Right lobe of liver (tissue), 6 donors: ENCODE measurements at regions not wholly inside any gene's neighbourhood (a gene's known extent, or its start where the extent isn't known, plus 50 kb on each side); places are given as distances from the start of the nearest gene placed in this dataset.

ENCODE experiments used
- ATAC-seq, 4 donors: fragments of 200-7000 bp; cut with Tn5 transposase; one replicate each; pipeline ENCODE4 v1.9.1; 2020; ENCODE audit warnings: mild to moderate bottlenecking in 4 of 4, moderate library complexity in 4 of 4
- DNase-seq, 3 donors: peaks; one replicate each; pipeline ENCODE4 v3.0.0-alpha.2; 2020
- H3K27ac ChIP-seq, 3 donors: fragments of 200-600 bp; one replicate each; pipeline ENCODE4 v1.8.0; 2022
- H3K27me3 ChIP-seq, 2 donors: fragments of 200-600 bp; one replicate each; pipeline ENCODE4 v1.8.0; 2022
- H3K36me3 ChIP-seq, 4 donors: fragments of 200-600 bp; sonication (generic) in 1 of 4; one replicate each; pipeline versions ENCODE4 v1.5.1 to v1.8.0; 2017 to 2022; ENCODE audit warnings: control low read depth in 1 of 4
- H3K4me1 ChIP-seq, 4 donors: fragments of 200-600 bp; sonication (generic) in 1 of 4; one replicate each; pipeline versions ENCODE4 v1.5.1 to v1.8.0; 2017 to 2022; ENCODE audit warnings: control low read depth in 1 of 4
- H3K4me3 ChIP-seq, 3 donors: fragments of 200-600 bp; one replicate each; pipeline ENCODE4 v1.8.0; 2022
- H3K9me3 ChIP-seq, 4 donors: fragments of 200-600 bp; sonication (generic) in 1 of 4; one replicate each; pipeline versions ENCODE4 v1.5.1 to v1.8.0; 2017 to 2022; ENCODE audit warnings: control low read depth in 1 of 4
- POLR2A ChIP-seq: fragments of 450-650 bp; IDR thresholded peaks from one replicate; pipeline ENCODE4 v1.6.1; 2017; ENCODE audit warnings: antibody characterized with exemption, mild to moderate bottlenecking
- WGBS: methylation state at CpG from one replicate; pipeline ENCODE4 v1.1.6; 2018; ENCODE audit warnings: low coverage, low lambda C conversion rate; ENCODE audit not compliant: insufficient coverage; ENCODE audit errors: missing lambda C conversion rate; 5-methylcytosine and 5-hydroxymethylcytosine counted together
- intact Hi-C, 2 donors: fragments of 100-400 bp; cut with DNase I; formaldehyde crosslinking; loops; one replicate each; pipeline versions ENCODE4 v1.11.2 to v1.14.1; 2022
- TF ChIP-seq, protein P1 (sequence below), 4 donors: fragments of 200-600 bp in 3 of 4; fragments of 450-650 bp in 1 of 4; IDR thresholded peaks; one replicate each; pipeline versions ENCODE4 v1.5.1 to v1.8.0; 2016 to 2022; ENCODE audit warnings: antibody characterized with exemption in 4 of 4, mild to moderate bottlenecking in 2 of 4
- donor health status: DM: no; HTN: yes; CAD: no.
- donor health status: DM: no; HTN: no; CAD: no.
- donor health status: DM: no; HTN: no; CAD: no.
- donor health status: DM: no; HTN: yes; CAD: no.
- donor health status: DM: no; HTN: yes; CAD: no.

DNA sequence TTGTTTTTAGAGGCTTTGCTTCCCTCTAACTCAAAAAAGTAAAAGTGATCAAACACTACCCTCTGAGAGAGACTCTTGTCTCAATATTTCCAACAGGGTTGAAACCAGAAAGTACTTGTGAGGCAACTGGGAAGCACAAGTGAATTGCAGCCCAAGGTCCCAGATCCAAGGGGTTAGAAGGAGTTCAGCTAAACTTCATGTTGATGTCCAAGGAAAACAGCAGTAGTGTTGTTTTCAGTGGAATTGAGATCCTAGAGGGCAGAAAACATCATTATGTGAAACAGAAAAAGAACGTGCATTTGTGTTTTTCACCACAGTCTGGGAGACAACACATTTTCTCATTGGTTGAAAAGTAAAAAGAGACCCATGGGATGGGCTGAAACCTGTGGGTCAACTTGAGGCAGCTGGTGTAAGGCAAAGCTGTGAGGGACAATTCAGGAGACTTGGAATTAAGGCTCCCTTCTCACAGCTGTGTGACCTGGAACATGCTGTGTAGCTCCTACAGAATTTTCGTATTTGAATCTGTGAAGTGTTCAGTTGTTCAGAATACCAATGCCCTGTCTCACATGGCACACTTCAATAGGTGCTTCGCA, 508.3 kb downstream of the BMP2 start:
- TF ChIP-seq, protein P1, sequence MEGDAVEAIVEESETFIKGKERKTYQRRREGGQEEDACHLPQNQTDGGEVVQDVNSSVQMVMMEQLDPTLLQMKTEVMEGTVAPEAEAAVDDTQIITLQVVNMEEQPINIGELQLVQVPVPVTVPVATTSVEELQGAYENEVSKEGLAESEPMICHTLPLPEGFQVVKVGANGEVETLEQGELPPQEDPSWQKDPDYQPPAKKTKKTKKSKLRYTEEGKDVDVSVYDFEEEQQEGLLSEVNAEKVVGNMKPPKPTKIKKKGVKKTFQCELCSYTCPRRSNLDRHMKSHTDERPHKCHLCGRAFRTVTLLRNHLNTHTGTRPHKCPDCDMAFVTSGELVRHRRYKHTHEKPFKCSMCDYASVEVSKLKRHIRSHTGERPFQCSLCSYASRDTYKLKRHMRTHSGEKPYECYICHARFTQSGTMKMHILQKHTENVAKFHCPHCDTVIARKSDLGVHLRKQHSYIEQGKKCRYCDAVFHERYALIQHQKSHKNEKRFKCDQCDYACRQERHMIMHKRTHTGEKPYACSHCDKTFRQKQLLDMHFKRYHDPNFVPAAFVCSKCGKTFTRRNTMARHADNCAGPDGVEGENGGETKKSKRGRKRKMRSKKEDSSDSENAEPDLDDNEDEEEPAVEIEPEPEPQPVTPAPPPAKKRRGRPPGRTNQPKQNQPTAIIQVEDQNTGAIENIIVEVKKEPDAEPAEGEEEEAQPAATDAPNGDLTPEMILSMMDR (IDR thresholded peaks at IDR 0.05): no peak
- no peak for TF ChIP-seq POLR2A
- Histone ChIP-seq H3K27ac (no peak overlapping the region), H3K9me3 (no peaks in the 10 kb centered on the region), H3K4me1 (no peaks in the 10 kb centered on the region), H3K27me3 (no peaks in the 10 kb centered on the region), H3K4me3 (no peak overlapping the region), H3K36me3 (no peaks in the 10 kb centered on the region)
- ATAC-seq: no peak
- intact Hi-C loops: loop anchor here in 1 of 2 donors (10.0 kb wide), 1 partner anchor 161 kb away; no protein-coding TSS in a partner anchor
- 82% methylated on average over 2 of the region's 3 CpGs for WGBS
- DNase-seq: no peak

DNA sequence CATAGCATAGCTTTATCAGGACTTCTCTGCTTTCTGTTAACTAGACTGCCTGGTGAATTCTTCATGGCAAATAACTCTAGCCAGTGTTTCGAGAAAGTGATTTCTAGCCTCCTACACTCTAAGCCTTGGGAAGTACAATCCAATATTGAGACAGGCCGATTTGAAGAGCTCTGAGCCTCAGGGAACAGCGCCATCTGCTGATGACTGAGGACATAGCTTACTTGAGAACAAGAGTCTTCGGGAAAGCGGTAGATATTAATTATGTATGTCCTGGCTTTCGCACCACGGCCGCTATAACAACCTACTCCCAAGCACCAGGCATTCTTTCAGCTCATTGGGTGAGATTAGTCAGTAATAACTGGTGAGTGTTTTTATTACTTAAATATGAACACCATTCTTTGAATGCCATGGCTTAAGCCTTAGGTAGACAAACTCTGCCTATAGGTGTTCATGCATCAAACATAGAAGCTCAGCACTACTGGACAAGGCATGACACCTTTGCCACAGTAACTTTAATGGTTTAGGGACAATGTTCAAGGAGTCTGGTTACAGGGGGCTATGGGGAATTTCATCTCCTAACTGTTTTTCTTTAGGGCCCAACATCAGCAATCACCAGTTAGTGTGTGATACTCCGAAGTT, 518.6 kb downstream of the BMP2 start:
- WGBS: 20% methylated on average over 9 of the region's 9 CpGs
- DNase-seq (peak; percentile 69 to 77 (median 71)), ATAC-seq (peak; percentile 97 to 99 (median 98))
- intact Hi-C loops: no loop called here
- H3K4me1 ChIP-seq: peaks cover 0 to 2% (median 0%) of the 10 kb centered on the region in 4 donors
- TF ChIP-seq POLR2A: no peak
- TF ChIP-seq, protein P1 (IDR thresholded peaks at IDR 0.05): peak; percentile 80 to 91 (median 89)
- no peaks in the 10 kb centered on the region for H3K36me3 ChIP-seq
- H3K4me3 ChIP-seq: no peak overlapping the region
- no peak overlapping the region for H3K27ac ChIP-seq
- no peaks in the 10 kb centered on the region for H3K9me3 ChIP-seq
- no peaks in the 10 kb centered on the region for H3K27me3 ChIP-seq

DNA sequence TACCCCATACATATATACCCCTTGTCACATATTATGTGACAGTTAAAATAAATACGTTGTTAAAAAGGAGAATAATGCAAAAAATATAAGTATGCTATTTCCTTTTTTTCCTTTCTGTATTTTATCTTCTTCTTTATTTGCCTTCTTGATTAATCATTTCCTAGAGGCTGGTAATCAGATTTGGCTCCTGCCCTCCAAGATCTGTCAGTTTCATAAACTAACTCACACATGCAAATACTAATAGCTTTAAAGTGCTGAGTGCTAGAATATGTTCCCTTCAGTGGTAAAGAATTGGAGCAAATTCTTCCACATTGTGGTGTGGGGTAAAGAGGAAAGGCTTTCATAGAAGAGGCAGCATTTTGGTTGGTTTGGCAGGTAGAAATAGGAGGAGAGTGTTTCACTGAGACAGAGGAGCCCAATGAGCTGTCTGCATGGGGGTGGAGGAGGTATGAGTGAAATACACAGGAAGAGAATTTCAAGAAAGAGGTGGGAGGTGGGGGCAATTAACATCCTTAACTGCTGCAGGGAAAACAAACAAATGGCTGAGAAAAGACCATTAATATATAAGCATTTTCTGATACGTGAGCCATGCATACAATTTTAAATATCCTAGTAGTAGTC, 523.9 kb downstream of the BMP2 start:
- no peak for TF ChIP-seq POLR2A
- TF ChIP-seq, protein P1 (IDR thresholded peaks at IDR 0.05): no peak
- no peak for DNase-seq
- Histone ChIP-seq H3K9me3 (no peaks in the 10 kb centered on the region), H3K36me3 (no peaks in the 10 kb centered on the region), H3K4me1 (peaks cover 0 to 11% (median 0%) of the 10 kb centered on the region in 4 donors), H3K27ac (peak overlapping the region in 2 of 3 donors; percentile 5 to 14), H3K27me3 (no peaks in the 10 kb centered on the region), H3K4me3 (no peak overlapping the region)
- intact Hi-C loops: no loop called here
- ATAC-seq: peak; percentile 68 to 73 (median 72)
- 35% methylated on average over 2 of the region's 2 CpGs for WGBS

DNA sequence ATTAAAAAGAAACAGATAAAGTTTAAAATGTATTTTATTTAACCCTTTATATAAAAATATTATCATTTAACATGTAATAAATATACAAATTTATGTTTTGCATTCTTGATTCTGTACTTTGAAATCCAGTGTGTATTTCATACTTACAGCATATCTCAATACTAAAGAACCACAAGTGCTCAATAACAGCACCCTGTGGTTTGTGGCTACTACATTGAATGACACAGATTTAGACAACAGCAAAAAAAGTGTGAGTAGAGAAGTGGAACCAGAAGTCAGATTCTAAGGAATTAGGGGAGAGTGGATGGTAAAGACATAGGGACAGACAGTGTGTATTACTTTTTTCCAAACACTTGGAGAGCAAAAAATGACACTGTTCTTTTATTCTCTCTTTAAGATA, 524.5 kb downstream of the BMP2 start:
- no peaks in the 10 kb centered on the region for H3K9me3 ChIP-seq
- ATAC-seq: no peak
- no peaks in the 10 kb centered on the region for H3K27me3 ChIP-seq
- peaks cover 0 to 11% (median 0%) of the 10 kb centered on the region in 4 donors for H3K4me1 ChIP-seq
- TF ChIP-seq, protein P1 (IDR thresholded peaks at IDR 0.05): no peak
- TF ChIP-seq POLR2A: no peak
- H3K36me3 ChIP-seq: no peaks in the 10 kb centered on the region
- intact Hi-C loops: no loop called here
- DNase-seq: no peak
- H3K4me3 ChIP-seq: no peak overlapping the region
- H3K27ac ChIP-seq: peak overlapping the region in 1 of 3 donors; percentile 5
